Glutamatergic neuron (in vitro differentiated cells): ENCODE measurements at regions not wholly inside any gene's neighbourhood (a gene's known extent, or its start where the extent isn't known, plus 50 kb on each side); places are given as distances from the start of the nearest gene placed in this dataset.

Experiments used
- DNase-seq: peaks from one replicate; pipeline ENCODE4 v3.0.0; 2022
- H3K27ac Mint-ChIP-seq: one replicate; pipeline ENCODE4 v1.8.0; 2020; ENCODE audit warnings: mild to moderate bottlenecking, mixed read lengths, inconsistent platforms; ENCODE audit not compliant: unreplicated experiment
- H3K27me3 Mint-ChIP-seq: one replicate; pipeline ENCODE4 v1.8.0; 2020; ENCODE audit warnings: mild to moderate bottlenecking, moderate library complexity, mixed read lengths, inconsistent platforms; ENCODE audit not compliant: unreplicated experiment
- H3K36me3 Mint-ChIP-seq: one replicate; pipeline ENCODE4 v1.8.0; 2020; ENCODE audit warnings: mild to moderate bottlenecking, mixed read lengths, inconsistent platforms; ENCODE audit not compliant: unreplicated experiment
- H3K4me1 Mint-ChIP-seq: one replicate; pipeline ENCODE4 v1.8.0; 2020; ENCODE audit warnings: mild to moderate bottlenecking, low read depth, mixed read lengths, inconsistent platforms; ENCODE audit not compliant: unreplicated experiment
- H3K4me3 Mint-ChIP-seq: one replicate; pipeline ENCODE4 v1.8.0; 2020; ENCODE audit warnings: mild to moderate bottlenecking, mixed read lengths, inconsistent platforms; ENCODE audit not compliant: unreplicated experiment
- H3K9me3 Mint-ChIP-seq: one replicate; pipeline ENCODE4 v1.8.0; 2020; ENCODE audit warnings: mild to moderate bottlenecking, moderate library complexity, mixed read lengths, inconsistent platforms; ENCODE audit not compliant: unreplicated experiment
- TF ChIP-seq, protein P1 (sequence below): fragments of 200-600 bp; sonication (generic); IDR thresholded peaks from one replicate; pipeline ENCODE4 v1.5.0; 2021; ENCODE audit not compliant: partially characterized antibody, unreplicated experiment

DNA sequence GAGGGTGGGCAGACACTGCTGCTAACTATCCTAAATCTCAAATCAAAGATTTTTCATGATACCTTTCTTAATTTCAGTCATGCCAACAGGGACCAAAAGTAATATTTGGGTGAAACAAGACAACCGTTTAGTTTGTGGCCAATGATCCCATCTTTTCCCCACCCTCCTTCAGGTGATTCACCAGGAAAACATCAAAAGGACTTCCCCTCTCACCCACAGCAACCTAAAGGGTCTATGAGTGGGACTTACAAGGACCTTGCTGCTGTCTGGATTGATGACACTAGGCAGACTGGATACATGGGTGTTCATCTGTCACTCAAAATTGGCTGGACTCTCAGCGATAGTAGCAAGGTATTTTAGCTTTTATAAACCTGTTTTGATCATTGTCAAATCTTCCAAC is 62.0 kb upstream of the ZC3H12C start:
- no peak overlapping the region for H3K27ac Mint-ChIP-seq
- TF ChIP-seq, protein P1, sequence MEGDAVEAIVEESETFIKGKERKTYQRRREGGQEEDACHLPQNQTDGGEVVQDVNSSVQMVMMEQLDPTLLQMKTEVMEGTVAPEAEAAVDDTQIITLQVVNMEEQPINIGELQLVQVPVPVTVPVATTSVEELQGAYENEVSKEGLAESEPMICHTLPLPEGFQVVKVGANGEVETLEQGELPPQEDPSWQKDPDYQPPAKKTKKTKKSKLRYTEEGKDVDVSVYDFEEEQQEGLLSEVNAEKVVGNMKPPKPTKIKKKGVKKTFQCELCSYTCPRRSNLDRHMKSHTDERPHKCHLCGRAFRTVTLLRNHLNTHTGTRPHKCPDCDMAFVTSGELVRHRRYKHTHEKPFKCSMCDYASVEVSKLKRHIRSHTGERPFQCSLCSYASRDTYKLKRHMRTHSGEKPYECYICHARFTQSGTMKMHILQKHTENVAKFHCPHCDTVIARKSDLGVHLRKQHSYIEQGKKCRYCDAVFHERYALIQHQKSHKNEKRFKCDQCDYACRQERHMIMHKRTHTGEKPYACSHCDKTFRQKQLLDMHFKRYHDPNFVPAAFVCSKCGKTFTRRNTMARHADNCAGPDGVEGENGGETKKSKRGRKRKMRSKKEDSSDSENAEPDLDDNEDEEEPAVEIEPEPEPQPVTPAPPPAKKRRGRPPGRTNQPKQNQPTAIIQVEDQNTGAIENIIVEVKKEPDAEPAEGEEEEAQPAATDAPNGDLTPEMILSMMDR = no peak

DNA sequence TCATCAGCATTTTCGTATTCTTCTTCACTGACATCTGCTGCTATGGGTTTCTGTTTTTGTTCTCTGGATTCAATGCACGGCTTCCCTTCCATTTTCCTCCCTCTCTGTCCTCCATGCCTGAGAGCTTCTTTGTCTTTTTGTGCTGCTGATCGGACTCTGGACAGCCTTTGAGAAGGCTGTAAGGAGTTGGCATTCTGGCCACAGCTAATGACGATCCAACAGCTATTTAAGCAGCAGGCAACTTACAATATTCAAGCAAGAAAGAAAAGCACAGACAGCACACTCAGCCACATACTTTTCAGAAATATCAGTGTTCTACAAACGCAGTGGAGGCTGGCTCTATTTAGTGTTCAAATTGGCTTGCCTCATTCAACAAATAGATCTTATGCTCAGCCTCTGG is 60.9 kb upstream of the ZC3H12C start:
- no peak overlapping the region for H3K4me3 Mint-ChIP-seq
- DNase-seq = no peak
- no peaks in the 10 kb centered on the region for H3K9me3 Mint-ChIP-seq
- TF ChIP-seq, protein P1 = no peak
- H3K36me3 Mint-ChIP-seq = no peaks in the 10 kb centered on the region
- no peaks in the 10 kb centered on the region for H3K4me1 Mint-ChIP-seq
- H3K27ac Mint-ChIP-seq = no peak overlapping the region
- H3K27me3 Mint-ChIP-seq = peaks cover 3% of the 10 kb centered on the region

More for the DNA sequence above, 62.0 kb upstream of the ZC3H12C start:
- Mint-ChIP-seq H3K27me3 (peaks cover 3% of the 10 kb centered on the region), H3K4me1 (no peaks in the 10 kb centered on the region), H3K4me3 (no peak overlapping the region), H3K36me3 (no peaks in the 10 kb centered on the region), H3K9me3 (no peaks in the 10 kb centered on the region)
- no peak for DNase-seq

DNA sequence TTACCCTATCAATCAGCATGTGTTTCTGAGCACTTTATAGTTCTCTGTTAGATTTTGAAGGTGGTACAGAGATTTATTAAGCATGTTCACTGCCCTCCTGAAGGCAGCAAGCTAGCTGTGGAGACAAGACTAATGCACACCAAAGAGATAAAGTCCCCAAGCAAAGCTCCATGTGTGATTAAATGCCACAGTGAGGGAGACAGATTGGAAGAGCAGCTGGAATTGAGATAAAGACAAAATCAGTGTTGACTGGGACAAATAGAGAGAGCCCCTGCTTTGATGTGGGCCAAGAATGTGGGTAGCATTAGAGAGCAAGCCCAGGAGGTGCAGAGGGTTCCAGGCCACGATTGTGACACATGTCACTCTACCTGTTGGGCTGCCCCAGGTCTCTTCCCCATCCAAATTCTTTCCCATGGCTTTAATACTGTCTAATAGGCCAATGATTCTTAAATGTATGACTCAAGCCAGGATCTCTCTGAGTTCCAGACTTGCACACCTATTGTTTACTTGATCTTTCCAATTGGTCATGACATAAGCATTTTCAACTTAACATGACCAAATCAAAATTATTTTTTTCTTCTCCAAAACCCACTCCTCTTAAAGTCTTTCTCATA is 60.1 kb upstream of the ZC3H12C start:
- TF ChIP-seq, protein P1 = no peak
- peak overlapping the region; percentile 7 for H3K27ac Mint-ChIP-seq
- H3K4me1 Mint-ChIP-seq = no peaks in the 10 kb centered on the region
- DNase-seq = no peak
- peaks cover 3% of the 10 kb centered on the region for H3K27me3 Mint-ChIP-seq
- no peaks in the 10 kb centered on the region for H3K9me3 Mint-ChIP-seq
- no peak overlapping the region for H3K4me3 Mint-ChIP-seq
- H3K36me3 Mint-ChIP-seq = no peaks in the 10 kb centered on the region

DNA sequence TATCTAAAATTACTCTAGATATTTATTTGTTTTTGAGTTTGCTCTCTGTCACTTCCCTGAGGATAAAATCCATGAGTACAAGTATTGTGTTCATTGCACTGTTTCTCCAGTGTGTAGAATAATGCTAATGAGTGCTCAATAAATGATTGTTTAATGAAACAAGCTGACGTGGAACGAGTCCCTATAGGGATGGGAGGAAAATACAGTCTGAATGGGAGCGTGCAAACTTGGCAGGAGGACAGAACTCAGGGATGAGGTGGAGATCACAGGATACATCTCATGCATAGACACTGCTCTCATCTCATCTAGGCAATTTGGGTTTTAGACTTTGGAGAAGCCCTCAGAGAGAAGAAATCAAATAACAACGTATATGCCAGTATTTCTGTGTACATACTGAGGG is 58.4 kb upstream of the ZC3H12C start:
- H3K9me3 Mint-ChIP-seq = no peaks in the 10 kb centered on the region
- H3K27ac Mint-ChIP-seq = no peak overlapping the region
- no peak overlapping the region for H3K4me3 Mint-ChIP-seq
- TF ChIP-seq, protein P1 = no peak
- no peaks in the 10 kb centered on the region for H3K4me1 Mint-ChIP-seq
- peaks cover 4% of the 10 kb centered on the region for H3K27me3 Mint-ChIP-seq
- no peaks in the 10 kb centered on the region for H3K36me3 Mint-ChIP-seq
- DNase-seq = no peak

DNA sequence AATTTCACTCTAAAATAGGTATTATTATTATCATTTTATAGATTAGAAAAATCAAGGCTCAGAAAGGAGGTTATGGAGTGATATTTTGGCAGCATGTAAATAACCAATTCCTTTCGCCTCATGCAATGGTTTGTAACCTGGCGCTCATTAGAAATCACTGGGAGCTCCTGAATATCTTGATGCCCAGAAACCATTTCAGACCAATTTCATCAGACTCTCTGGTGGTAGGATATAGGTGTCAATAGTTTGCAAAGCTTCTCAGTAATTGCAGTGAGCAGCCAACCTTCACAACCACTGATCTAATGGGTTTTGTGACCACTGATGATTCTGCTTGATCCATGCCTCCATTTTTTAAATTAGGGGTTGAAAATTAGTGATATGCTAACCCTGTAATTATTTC is 57.8 kb upstream of the ZC3H12C start:
- H3K27ac Mint-ChIP-seq = no peak overlapping the region
- H3K36me3 Mint-ChIP-seq = no peaks in the 10 kb centered on the region
- DNase-seq = no peak
- H3K27me3 Mint-ChIP-seq = peaks cover 4% of the 10 kb centered on the region
- H3K4me3 Mint-ChIP-seq = no peak overlapping the region
- TF ChIP-seq, protein P1 = no peak
- H3K9me3 Mint-ChIP-seq = no peaks in the 10 kb centered on the region
- no peaks in the 10 kb centered on the region for H3K4me1 Mint-ChIP-seq
